ENCODE measurements at regions not wholly inside any gene's neighbourhood (a gene's known extent, or its start where the extent isn't known, plus 50 kb on each side); places are given as distances from the start of the nearest gene placed in this dataset.

DNA sequence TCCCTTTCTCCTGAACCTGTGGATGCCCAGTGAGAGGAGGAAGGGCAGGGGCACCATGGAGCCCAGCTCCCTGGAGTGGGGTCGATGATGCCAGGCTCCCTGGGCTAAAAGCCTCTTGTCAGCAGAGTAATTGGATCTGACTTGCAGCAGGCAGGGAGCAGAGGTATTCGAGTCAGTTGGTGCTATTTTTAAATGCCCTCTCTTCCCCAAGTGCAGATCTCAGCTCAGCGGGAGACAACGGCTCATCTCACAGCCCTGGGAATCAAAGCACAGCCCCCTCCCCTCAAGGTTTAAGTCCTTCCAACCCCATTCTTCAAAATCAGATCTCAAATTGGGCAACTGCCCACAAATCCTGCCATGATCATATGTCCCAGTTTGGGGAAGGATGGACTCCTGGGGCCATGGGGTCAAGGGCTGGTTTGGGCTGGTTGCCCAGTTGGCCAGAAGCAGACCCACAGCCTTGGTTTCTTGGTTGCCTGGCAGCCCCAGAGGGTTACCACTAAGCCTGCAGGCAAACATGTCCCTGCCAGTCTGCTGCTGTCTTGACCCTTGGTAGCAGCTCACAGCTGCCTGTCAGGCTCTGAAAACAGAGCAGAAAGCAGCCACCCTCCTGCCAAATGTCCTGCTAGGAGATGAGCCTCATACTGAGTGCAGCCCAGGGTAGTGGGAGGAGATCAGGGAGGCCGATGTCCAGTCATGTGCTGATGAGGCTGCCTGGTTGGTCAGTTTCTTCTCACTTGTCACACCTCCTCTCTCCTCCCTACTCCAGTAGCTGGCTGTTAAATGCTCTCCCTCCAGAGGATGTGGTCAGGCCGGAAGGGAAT lies 244.9 kb downstream of the LOXHD1 start:
- TF ChIP-seq TARDBP (IDR thresholded peaks at IDR 0.05) (no peak), FOXM1 (IDR thresholded peaks at IDR 0.05; ENCODE audit: borderline replicate concordance) (no peak), FOXA1 (IDR thresholded peaks at IDR 0.05) (no peak), HDGF (IDR thresholded peaks at IDR 0.05; ENCODE audit: borderline replicate concordance) (no peak), ELF4 (IDR thresholded peaks at IDR 0.05) (no peak), CTBP1 (IDR thresholded peaks at IDR 0.05; ENCODE audit: borderline replicate concordance) (no peak), ARNT (IDR thresholded peaks at IDR 0.05) (no peak), ZNF384 (IDR thresholded peaks at IDR 0.05) (no peak), SUZ12 (IDR thresholded peaks at IDR 0.05) (no peak), LEF1 (IDR thresholded peaks at IDR 0.05; ENCODE audit: borderline replicate concordance) (no peak), SP1 (IDR thresholded peaks at IDR 0.05) (no peak), BHLHE40 (IDR thresholded peaks at IDR 0.05; ENCODE audit: borderline replicate concordance) (no peak), FOXK2 (IDR thresholded peaks at IDR 0.05) (no peak)
- TF ChIP-seq, protein P1, sequence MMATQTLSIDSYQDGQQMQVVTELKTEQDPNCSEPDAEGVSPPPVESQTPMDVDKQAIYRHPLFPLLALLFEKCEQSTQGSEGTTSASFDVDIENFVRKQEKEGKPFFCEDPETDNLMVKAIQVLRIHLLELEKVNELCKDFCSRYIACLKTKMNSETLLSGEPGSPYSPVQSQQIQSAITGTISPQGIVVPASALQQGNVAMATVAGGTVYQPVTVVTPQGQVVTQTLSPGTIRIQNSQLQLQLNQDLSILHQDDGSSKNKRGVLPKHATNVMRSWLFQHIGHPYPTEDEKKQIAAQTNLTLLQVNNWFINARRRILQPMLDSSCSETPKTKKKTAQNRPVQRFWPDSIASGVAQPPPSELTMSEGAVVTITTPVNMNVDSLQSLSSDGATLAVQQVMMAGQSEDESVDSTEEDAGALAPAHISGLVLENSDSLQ (IDR thresholded peaks at IDR 0.05), result no peak
